Upper lobe of right lung (tissue), 1 donor: ENCODE measurements at regions not wholly inside any gene's neighbourhood (a gene's known extent, or its start where the extent isn't known, plus 50 kb on each side); places are given as distances from the start of the nearest gene placed in this dataset.

Source experiments
- ATAC-seq: fragments of 200-7000 bp; cut with Tn5 transposase; one replicate; pipeline ENCODE4 v1.9.1; 2020; ENCODE audit warnings: mild to moderate bottlenecking, moderate library complexity
- DNase-seq: peaks from one replicate; pipeline ENCODE4 v3.0.0-alpha.2; 2020
- H3K27ac ChIP-seq: fragments of 200-600 bp; one replicate; pipeline ENCODE4 v1.8.0; 2022
- H3K27me3 ChIP-seq: fragments of 200-600 bp; one replicate; pipeline ENCODE4 v1.8.0; 2022; ENCODE audit warnings: mild to moderate bottlenecking
- H3K36me3 ChIP-seq: fragments of 200-600 bp; one replicate; pipeline ENCODE4 v1.8.0; 2022
- H3K4me1 ChIP-seq: fragments of 200-600 bp; one replicate; pipeline ENCODE4 v1.8.0; 2022
- H3K4me3 ChIP-seq: fragments of 200-600 bp; one replicate; pipeline ENCODE4 v1.8.0; 2022; ENCODE audit warnings: mild to moderate bottlenecking
- H3K9me3 ChIP-seq: fragments of 200-600 bp; one replicate; pipeline ENCODE4 v1.8.0; 2022
- CTCF ChIP-seq: fragments of 200-600 bp; IDR thresholded peaks from one replicate; pipeline ENCODE4 v1.8.0; 2022; ENCODE audit warnings: antibody characterized with exemption
- intact Hi-C: fragments of 100-400 bp; cut with DNase I; formaldehyde crosslinking; loops from one replicate; pipeline ENCODE4 v1.11.0; 2022
- donor health status: DM: no; HTN: yes; CAD: no; lungs with severe emphysema.

DNA sequence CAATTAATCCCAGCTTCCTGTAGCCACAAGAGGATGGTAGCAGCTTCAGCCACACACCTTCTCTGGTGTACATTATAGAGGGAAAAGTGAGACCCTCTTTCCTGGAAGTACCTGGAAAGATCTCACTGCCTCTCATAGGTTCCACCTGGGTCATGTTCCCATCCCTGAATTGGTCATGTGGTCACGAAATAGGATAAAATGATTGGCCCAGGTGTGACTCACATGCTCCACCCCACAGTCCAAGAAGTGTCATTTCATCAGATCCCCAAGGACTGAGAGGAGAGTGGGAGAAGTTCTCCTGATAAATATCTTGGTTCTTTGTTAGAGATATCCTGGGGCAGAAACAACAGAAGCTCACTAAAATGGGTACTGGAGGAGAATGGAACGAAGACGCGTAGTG lies 142.4 kb downstream of the QRSL1 start:
- Histone ChIP-seq H3K27me3 (no peaks in the 10 kb centered on the region), H3K4me3 (no peak overlapping the region), H3K27ac (no peak overlapping the region), H3K4me1 (no peaks in the 10 kb centered on the region), H3K36me3 (no peaks in the 10 kb centered on the region), H3K9me3 (no peaks in the 10 kb centered on the region)
- no peak for ATAC-seq
- DNase-seq: no peak
- no peak for TF ChIP-seq CTCF
- intact Hi-C loops: no loop called here

DNA sequence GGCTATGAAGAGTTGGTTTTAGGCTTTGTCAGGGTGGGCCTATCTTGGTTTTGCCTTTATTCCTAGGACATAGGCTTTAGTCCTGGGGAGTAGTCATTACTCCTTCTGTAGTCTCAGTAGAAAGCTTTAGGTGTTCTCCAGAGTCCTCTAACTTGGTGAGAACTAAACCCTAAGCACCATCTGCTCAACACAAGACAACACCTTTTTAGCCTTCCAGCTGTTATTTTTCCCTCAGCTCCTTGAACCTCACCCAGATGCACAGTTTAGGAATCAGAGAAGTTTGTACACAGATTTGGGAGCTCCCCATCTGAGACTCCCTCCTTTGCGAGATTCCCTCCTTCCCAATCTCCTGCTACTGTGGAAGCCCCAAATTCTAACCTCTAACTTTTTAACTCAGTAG lies 141.3 kb downstream of the QRSL1 start:
- Histone ChIP-seq H3K27ac (no peak overlapping the region), H3K27me3 (no peaks in the 10 kb centered on the region), H3K4me3 (no peak overlapping the region), H3K36me3 (no peaks in the 10 kb centered on the region), H3K9me3 (no peaks in the 10 kb centered on the region), H3K4me1 (no peaks in the 10 kb centered on the region)
- DNase-seq (no peak), ATAC-seq (no peak)
- intact Hi-C loops: no loop called here
- no peak for TF ChIP-seq CTCF

DNA sequence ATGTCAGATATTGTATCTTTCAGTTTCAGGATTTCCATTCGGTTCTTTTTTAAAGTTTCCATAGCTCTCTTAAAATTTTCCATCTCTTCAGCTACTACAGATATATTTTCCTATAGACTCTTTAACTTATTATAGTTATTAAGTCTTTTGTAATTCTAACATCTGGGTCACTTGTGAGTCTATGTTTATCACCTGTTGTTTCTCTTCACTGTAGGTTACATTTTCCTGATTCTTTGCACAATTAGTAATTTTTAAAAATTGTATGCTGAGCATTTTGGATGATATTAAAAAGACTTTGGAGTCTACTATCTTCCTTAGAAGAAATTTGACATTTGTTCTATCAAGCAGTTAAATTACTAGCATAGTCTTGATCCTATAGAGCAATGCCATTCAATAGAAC lies 140.7 kb downstream of the QRSL1 start:
- H3K4me1 ChIP-seq: no peaks in the 10 kb centered on the region
- H3K36me3 ChIP-seq: no peaks in the 10 kb centered on the region
- H3K4me3 ChIP-seq: no peak overlapping the region
- ATAC-seq (no peak), DNase-seq (no peak)
- no peaks in the 10 kb centered on the region for H3K9me3 ChIP-seq
- no peaks in the 10 kb centered on the region for H3K27me3 ChIP-seq
- H3K27ac ChIP-seq: no peak overlapping the region
- intact Hi-C loops: no loop called here
- TF ChIP-seq CTCF: no peak

- no peak for ATAC-seq
- Histone ChIP-seq H3K27me3 (no peaks in the 10 kb centered on the region), H3K9me3 (no peaks in the 10 kb centered on the region), H3K36me3 (no peaks in the 10 kb centered on the region), H3K4me1 (no peaks in the 10 kb centered on the region), H3K4me3 (no peak overlapping the region), H3K27ac (no peak overlapping the region)
- DNase-seq: no peak
- TF ChIP-seq CTCF: no peak
- intact Hi-C loops: no loop called here
Observed at GRCh38 chr6:106767271-106767670, 137.9 kb downstream of the QRSL1 start.

- Histone ChIP-seq H3K27me3 (no peaks in the 10 kb centered on the region), H3K27ac (no peak overlapping the region), H3K4me1 (no peaks in the 10 kb centered on the region), H3K4me3 (no peak overlapping the region), H3K9me3 (no peaks in the 10 kb centered on the region), H3K36me3 (no peaks in the 10 kb centered on the region)
- no peak for TF ChIP-seq CTCF
- no peak for DNase-seq
- intact Hi-C loops: no loop called here
- ATAC-seq: no peak
Observed at GRCh38 chr6:106766201-106766600, 136.8 kb downstream of the QRSL1 start.

DNA sequence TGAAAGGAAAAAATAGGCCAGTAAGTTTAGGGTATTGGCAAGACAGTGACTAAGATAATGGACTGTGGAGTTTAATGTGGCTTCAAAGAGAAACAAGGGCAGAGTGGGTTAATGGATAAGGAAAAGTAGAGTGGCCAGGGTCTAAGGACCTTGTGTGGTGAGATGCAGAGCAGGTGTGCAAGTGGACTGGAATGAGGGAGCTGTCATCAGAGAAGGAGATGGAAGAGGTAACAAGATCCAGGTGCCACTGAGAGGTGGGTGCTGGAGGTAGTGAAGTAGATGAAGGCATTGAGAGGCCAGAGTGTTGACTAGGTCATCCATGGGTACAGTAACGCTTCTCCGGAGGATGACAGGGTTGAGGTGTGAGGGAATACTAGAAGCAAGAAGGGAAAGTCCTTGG lies 136.1 kb downstream of the QRSL1 start:
- H3K36me3 ChIP-seq: no peaks in the 10 kb centered on the region
- no peak overlapping the region for H3K27ac ChIP-seq
- H3K9me3 ChIP-seq: no peaks in the 10 kb centered on the region
- H3K4me3 ChIP-seq: no peak overlapping the region
- ATAC-seq (no peak), DNase-seq (no peak)
- no peak for TF ChIP-seq CTCF
- intact Hi-C loops: no loop called here
- H3K4me1 ChIP-seq: no peaks in the 10 kb centered on the region
- H3K27me3 ChIP-seq: no peaks in the 10 kb centered on the region
